ENCODE measurements at regions not wholly inside any gene's neighbourhood (a gene's known extent, or its start where the extent isn't known, plus 50 kb on each side); places are given as distances from the start of the nearest gene placed in this dataset.

DNA sequence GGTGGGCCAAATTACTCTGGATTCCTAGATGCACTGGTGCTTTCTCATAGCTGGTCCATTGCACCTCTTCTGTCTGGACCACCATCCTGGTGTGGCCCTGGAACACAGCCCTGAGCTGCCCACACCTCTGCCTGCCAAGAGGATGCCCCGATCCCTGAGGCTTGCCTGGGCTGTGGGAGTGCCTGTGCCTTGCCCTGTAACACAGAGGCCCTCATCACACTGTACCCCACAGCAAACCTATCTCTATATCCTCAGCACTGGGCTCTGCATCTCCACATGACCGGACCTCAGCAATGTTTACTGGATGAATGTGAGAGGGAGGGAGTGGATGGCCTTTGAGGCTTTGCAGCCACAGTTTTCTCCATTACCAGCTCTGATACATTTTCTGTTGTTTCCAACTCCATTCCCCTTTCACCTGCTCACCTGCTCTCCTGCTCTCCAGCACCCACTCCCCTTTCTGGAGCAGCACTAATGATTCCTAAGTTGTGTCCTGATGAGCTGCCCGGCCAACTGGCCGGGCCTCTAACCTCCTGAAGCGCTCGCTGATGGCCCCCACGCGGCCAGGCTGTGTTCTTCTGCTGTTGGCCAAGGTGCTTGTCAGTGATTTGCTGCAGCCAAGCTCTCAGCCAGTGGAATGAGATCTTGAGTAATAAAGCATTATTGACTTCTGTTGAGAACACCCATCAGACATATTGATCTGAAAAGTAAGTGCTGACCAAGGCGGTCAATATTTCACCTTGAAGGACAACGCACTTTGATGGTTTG is 232.6 kb downstream of the TEX29 start:
- Histone ChIP-seq H3K4me3 (no peak overlapping the region), H3K36me3 (no peaks in the 10 kb centered on the region), H3K9me3 (no peaks in the 10 kb centered on the region), H3K4me1 (no peaks in the 10 kb centered on the region), H3K27ac (replicated peaks in 1 of 4) (no peak overlapping the region), H3K27me3 (peaks cover 0 to 33% (median 0%) of the 10 kb centered on the region in 4 donors)
- TF ChIP-seq POLR2A (IDR thresholded peaks at IDR 0.05; ENCODE audit: low read depth) (no peak), POLR2AphosphoS5 (IDR thresholded peaks at IDR 0.05) (no peak), EP300 (IDR thresholded peaks at IDR 0.05) (no peak)
- TF ChIP-seq, protein P1, sequence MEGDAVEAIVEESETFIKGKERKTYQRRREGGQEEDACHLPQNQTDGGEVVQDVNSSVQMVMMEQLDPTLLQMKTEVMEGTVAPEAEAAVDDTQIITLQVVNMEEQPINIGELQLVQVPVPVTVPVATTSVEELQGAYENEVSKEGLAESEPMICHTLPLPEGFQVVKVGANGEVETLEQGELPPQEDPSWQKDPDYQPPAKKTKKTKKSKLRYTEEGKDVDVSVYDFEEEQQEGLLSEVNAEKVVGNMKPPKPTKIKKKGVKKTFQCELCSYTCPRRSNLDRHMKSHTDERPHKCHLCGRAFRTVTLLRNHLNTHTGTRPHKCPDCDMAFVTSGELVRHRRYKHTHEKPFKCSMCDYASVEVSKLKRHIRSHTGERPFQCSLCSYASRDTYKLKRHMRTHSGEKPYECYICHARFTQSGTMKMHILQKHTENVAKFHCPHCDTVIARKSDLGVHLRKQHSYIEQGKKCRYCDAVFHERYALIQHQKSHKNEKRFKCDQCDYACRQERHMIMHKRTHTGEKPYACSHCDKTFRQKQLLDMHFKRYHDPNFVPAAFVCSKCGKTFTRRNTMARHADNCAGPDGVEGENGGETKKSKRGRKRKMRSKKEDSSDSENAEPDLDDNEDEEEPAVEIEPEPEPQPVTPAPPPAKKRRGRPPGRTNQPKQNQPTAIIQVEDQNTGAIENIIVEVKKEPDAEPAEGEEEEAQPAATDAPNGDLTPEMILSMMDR (IDR thresholded peaks at IDR 0.05), result no peak
- intact Hi-C loops (cut with DNase I), result no loop called here
- DNase-seq (ENCODE audit: extremely low spot score), result no peak
- WGBS, result 95% methylated on average over 10 of the region's 10 CpGs

DNA sequence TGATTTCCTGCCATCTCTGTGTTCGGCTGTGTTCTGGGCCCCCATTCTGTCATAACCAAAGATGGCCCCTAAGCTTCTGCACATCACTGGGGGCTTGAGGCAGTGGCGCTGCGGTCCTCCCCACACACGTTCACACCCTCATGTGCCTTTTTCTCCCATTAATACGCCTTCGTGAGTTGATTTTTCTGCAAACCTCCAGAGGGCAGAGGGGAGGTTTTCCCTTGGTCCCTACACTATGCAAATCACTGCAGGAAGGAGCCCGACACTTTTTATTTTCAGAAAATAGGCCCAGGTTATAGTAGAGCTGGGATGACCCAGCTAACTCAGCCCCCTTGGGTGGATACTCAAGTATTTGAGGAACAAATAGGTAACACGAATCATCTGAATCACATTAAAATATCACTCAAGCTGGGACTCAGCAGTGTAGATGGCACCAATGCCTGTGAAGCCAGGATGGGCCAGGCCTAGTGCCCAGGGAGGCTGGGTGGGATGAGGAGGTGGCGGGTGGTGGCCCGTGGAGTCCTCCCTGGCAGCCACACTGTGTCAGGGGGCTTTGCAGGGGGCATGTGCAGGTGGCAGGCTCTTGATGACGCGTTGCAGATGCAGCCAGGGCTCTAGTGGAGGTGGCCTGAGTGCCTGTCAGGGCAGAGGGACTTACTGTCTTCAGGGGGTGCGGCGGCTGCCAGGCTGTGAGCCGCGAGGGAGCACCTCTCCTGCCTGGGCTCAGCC is 234.3 kb downstream of the TEX29 start:
- WGBS, result 91% methylated on average over 11 of the region's 16 CpGs
- no peaks in the 10 kb centered on the region for H3K9me3 ChIP-seq
- H3K4me3 ChIP-seq, result no peak overlapping the region
- no peaks in the 10 kb centered on the region for H3K36me3 ChIP-seq
- no peak for DNase-seq (ENCODE audit: extremely low spot score)
- H3K27me3 ChIP-seq, result peaks cover 0 to 38% (median 0%) of the 10 kb centered on the region in 4 donors
- H3K27ac ChIP-seq (replicated peaks in 1 of 4), result no peak overlapping the region
- TF ChIP-seq, protein P1 (IDR thresholded peaks at IDR 0.05), result no peak
- no peak for TF ChIP-seq POLR2AphosphoS5 (IDR thresholded peaks at IDR 0.05)
- no peak for TF ChIP-seq EP300 (IDR thresholded peaks at IDR 0.05)
- H3K4me1 ChIP-seq, result no peaks in the 10 kb centered on the region
- intact Hi-C loops (cut with DNase I), result no loop called here

DNA sequence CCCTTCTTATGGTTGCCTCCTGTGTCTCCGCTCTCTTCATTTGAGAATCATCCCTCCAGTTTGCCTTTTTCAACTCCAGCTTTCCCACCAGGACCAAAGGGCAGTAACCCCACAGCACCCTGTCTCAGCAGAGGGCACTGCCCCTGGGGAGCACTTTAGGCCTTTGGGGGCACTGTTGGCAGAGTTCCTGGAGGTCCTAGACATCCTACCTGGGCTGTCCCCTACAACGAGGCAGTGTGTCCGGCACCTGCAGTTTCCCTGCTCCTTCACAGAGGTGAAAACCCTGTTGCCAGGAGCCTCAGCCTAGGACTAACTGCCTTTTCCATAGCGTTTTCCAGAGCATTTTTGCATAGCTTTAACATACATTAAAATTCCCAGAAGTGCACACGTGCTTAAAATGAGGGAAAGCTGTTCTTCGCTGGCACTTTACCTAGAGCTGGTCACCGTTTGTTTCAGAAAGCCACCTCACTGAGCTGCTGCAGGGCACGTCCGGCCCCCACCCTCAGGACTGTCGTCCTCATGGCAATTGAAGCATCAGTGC is 234.9 kb downstream of the TEX29 start:
- intact Hi-C loops (cut with DNase I), result no loop called here
- Histone ChIP-seq H3K4me3 (no peak overlapping the region), H3K27ac (replicated peaks in 1 of 4) (no peak overlapping the region), H3K36me3 (no peaks in the 10 kb centered on the region), H3K4me1 (no peaks in the 10 kb centered on the region), H3K9me3 (no peaks in the 10 kb centered on the region), H3K27me3 (peaks cover 0 to 42% (median 0%) of the 10 kb centered on the region in 4 donors)
- WGBS, result 84% methylated on average over 9 of the region's 10 CpGs
- TF ChIP-seq, protein P1 (IDR thresholded peaks at IDR 0.05), result no peak
- TF ChIP-seq POLR2A (IDR thresholded peaks at IDR 0.05; ENCODE audit: low read depth) (no peak), POLR2AphosphoS5 (IDR thresholded peaks at IDR 0.05) (no peak), EP300 (IDR thresholded peaks at IDR 0.05) (no peak)
- DNase-seq (ENCODE audit: extremely low spot score), result no peak

DNA sequence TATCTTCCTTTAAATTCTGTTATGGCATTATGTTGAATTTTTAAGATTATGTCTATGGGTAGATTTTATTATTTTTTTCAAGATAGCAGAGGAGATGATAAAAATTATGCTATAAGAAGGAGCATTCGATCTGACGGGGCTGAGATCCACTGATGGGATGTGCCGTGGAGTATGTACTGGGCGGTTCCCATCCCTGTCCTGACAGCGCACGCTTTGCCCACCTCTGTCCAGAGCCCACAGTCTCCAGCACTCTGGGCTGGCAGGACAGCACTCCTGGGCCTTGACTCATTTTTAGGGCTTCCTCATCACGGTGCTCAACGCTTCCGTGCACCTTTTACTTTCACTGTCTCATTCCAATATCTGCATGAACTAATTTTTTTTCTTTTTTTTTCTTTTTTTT is 235.5 kb downstream of the TEX29 start:
- 93% methylated on average over 9 of the region's 9 CpGs for WGBS
- H3K27me3 ChIP-seq, result peaks cover 0 to 47% (median 0%) of the 10 kb centered on the region in 4 donors
- intact Hi-C loops (cut with DNase I), result no loop called here
- TF ChIP-seq POLR2AphosphoS5 (IDR thresholded peaks at IDR 0.05) (no peak), EP300 (IDR thresholded peaks at IDR 0.05) (no peak), POLR2A (IDR thresholded peaks at IDR 0.05; ENCODE audit: low read depth) (no peak)
- TF ChIP-seq, protein P1 (IDR thresholded peaks at IDR 0.05), result no peak
- H3K4me3 ChIP-seq, result no peak overlapping the region
- H3K9me3 ChIP-seq, result no peaks in the 10 kb centered on the region
- H3K36me3 ChIP-seq, result no peaks in the 10 kb centered on the region
- DNase-seq (ENCODE audit: extremely low spot score), result no peak
- no peak overlapping the region for H3K27ac ChIP-seq (replicated peaks in 1 of 4)
- H3K4me1 ChIP-seq, result no peaks in the 10 kb centered on the region

Measured in esophagus muscularis mucosa (tissue), 4 donors.